ENCODE measurements at regions not wholly inside any gene's neighbourhood (a gene's known extent, or its start where the extent isn't known, plus 50 kb on each side); places are given as distances from the start of the nearest gene placed in this dataset.

GRCh38 chr2:107588181-107588580 is 238.5 kb upstream of the RGPD4 start:
- intact Hi-C loops (cut with DNase I; ENCODE audit: low total_unique reads): no loop called here
- Histone ChIP-seq H3K4me1 (no peaks in the 10 kb centered on the region), H3K36me3 (no peaks in the 10 kb centered on the region), H3K9me3 (no peaks in the 10 kb centered on the region), H3K27me3 (no peaks in the 10 kb centered on the region), H3K4me3 (no peak overlapping the region), H3K27ac (no peak overlapping the region)
- no peak for DNase-seq
- TF ChIP-seq POLR2A (IDR thresholded peaks at IDR 0.05) (no peak), CTCF (IDR thresholded peaks at IDR 0.05) (no peak)

- H3K27me3 ChIP-seq: no peaks in the 10 kb centered on the region
- no peaks in the 10 kb centered on the region for H3K9me3 ChIP-seq
- no peak overlapping the region for H3K27ac ChIP-seq
- DNase-seq: no peak
- TF ChIP-seq CTCF (IDR thresholded peaks at IDR 0.05) (no peak), POLR2A (IDR thresholded peaks at IDR 0.05) (no peak)
- intact Hi-C loops (cut with DNase I; ENCODE audit: low total_unique reads): no loop called here
- no peaks in the 10 kb centered on the region for H3K4me1 ChIP-seq
- no peaks in the 10 kb centered on the region for H3K36me3 ChIP-seq
- H3K4me3 ChIP-seq: no peak overlapping the region
These were observed 237.6 kb upstream of the RGPD4 start for GRCh38 chr2:107589079-107589491.

GRCh38 chr2:107591561-107592279 is 235.0 kb upstream of the RGPD4 start:
- no peak overlapping the region for H3K4me3 ChIP-seq
- H3K4me1 ChIP-seq: no peaks in the 10 kb centered on the region
- no peaks in the 10 kb centered on the region for H3K27me3 ChIP-seq
- H3K9me3 ChIP-seq: no peaks in the 10 kb centered on the region
- DNase-seq: no peak
- no peaks in the 10 kb centered on the region for H3K36me3 ChIP-seq
- intact Hi-C loops (cut with DNase I; ENCODE audit: low total_unique reads): no loop called here
- TF ChIP-seq POLR2A (IDR thresholded peaks at IDR 0.05) (no peak), CTCF (IDR thresholded peaks at IDR 0.05) (no peak)
- no peak overlapping the region for H3K27ac ChIP-seq

- no peak for DNase-seq
- Histone ChIP-seq H3K27ac (no peak overlapping the region), H3K9me3 (no peaks in the 10 kb centered on the region), H3K36me3 (no peaks in the 10 kb centered on the region), H3K4me3 (no peak overlapping the region), H3K27me3 (no peaks in the 10 kb centered on the region), H3K4me1 (no peaks in the 10 kb centered on the region)
- TF ChIP-seq POLR2A (IDR thresholded peaks at IDR 0.05): no peak
- no peak for TF ChIP-seq CTCF (IDR thresholded peaks at IDR 0.05)
- intact Hi-C loops (cut with DNase I; ENCODE audit: low total_unique reads): no loop called here
These were observed 234.4 kb upstream of the RGPD4 start for GRCh38 chr2:107592280-107592624.

GRCh38 chr2:107595285-107595684 is 231.4 kb upstream of the RGPD4 start:
- DNase-seq: no peak
- no peak for TF ChIP-seq CTCF (IDR thresholded peaks at IDR 0.05)
- TF ChIP-seq POLR2A (IDR thresholded peaks at IDR 0.05): no peak
- H3K27ac ChIP-seq: no peak overlapping the region
- no peaks in the 10 kb centered on the region for H3K4me1 ChIP-seq
- intact Hi-C loops (cut with DNase I; ENCODE audit: low total_unique reads): no loop called here
- H3K27me3 ChIP-seq: no peaks in the 10 kb centered on the region
- no peak overlapping the region for H3K4me3 ChIP-seq
- H3K9me3 ChIP-seq: no peaks in the 10 kb centered on the region
- no peaks in the 10 kb centered on the region for H3K36me3 ChIP-seq

Measured in uterus (tissue), 3 donors.